GM23248 (cell line): ENCODE measurements at regions not wholly inside any gene's neighbourhood (a gene's known extent, or its start where the extent isn't known, plus 50 kb on each side); places are given as distances from the start of the nearest gene placed in this dataset.
"Not testable (repeated sequence)": the region's sequence is repeated elsewhere in the genome, so short reads cannot be mapped to it uniquely, and the experiment has no call there.

Experiments used
- DNase-seq: peaks from one replicate; pipeline ENCODE4 v3.0.0-alpha.2; 2015
- H2AFZ ChIP-seq: fragments of 200-600 bp; sonication (generic); 2 replicates; pipeline ENCODE4 v1.6.1; 2016; ENCODE audit warnings: antibody characterized with exemption
- H3F3A ChIP-seq: fragments of 200-600 bp; sonication (generic); 2 replicates; pipeline ENCODE4 v1.6.1; 2016; ENCODE audit warnings: mild to moderate bottlenecking, antibody characterized with exemption, mixed run types; ENCODE audit not compliant: insufficient read depth
- H3K27ac ChIP-seq: fragments of 200-600 bp; sonication (generic); 2 replicates; pipeline ENCODE4 v1.5.1; 2016; ENCODE audit warnings: mild to moderate bottlenecking
- H3K27me3 ChIP-seq: fragments of 200-600 bp; sonication (generic); replicated peaks from 2 replicates; pipeline ENCODE4 v1.6.1; 2016; ENCODE audit warnings: mild to moderate bottlenecking; ENCODE audit not compliant: insufficient read depth
- H3K36me3 ChIP-seq: fragments of 200-600 bp; sonication (generic); 2 replicates; pipeline ENCODE4 v1.6.1; 2016; ENCODE audit warnings: low read depth, mild to moderate bottlenecking
- H3K4me1 ChIP-seq: fragments of 200-600 bp; sonication (generic); 2 replicates; pipeline ENCODE4 v1.6.1; 2016; ENCODE audit warnings: mild to moderate bottlenecking; ENCODE audit not compliant: insufficient read depth
- H3K4me2 ChIP-seq: fragments of 200-600 bp; sonication (generic); one replicate; pipeline ENCODE4 v1.6.1; 2016; ENCODE audit warnings: mild to moderate bottlenecking; ENCODE audit not compliant: unreplicated experiment
- H3K4me3 ChIP-seq: fragments of 200-600 bp; sonication (generic); 2 replicates; pipeline ENCODE4 v1.5.1; 2016; ENCODE audit warnings: mild to moderate bottlenecking
- H3K79me2 ChIP-seq: fragments of 200-600 bp; sonication (generic); 2 replicates; pipeline ENCODE4 v1.6.1; 2016; ENCODE audit warnings: mild to moderate bottlenecking; ENCODE audit not compliant: insufficient read depth
- H3K9ac ChIP-seq: fragments of 200-600 bp; sonication (generic); 2 replicates; pipeline ENCODE4 v1.6.1; 2016; ENCODE audit warnings: mild to moderate bottlenecking
- H3K9me2 ChIP-seq: fragments of 200-600 bp; sonication (generic); 2 replicates; pipeline ENCODE4 v1.6.1; 2016; ENCODE audit warnings: mixed run types, mild to moderate bottlenecking, moderate library complexity; ENCODE audit not compliant: insufficient read depth
- H3K9me3 ChIP-seq: fragments of 200-600 bp; sonication (generic); one replicate; pipeline ENCODE4 v1.6.1; 2017; ENCODE audit warnings: low read depth
- H4K20me1 ChIP-seq: fragments of 200-600 bp; sonication (generic); 2 replicates; pipeline ENCODE4 v1.6.0; 2016; ENCODE audit not compliant: insufficient read depth
- EZH2 ChIP-seq: fragments of 200-600 bp; sonication (generic); IDR thresholded peaks from 2 replicates; pipeline ENCODE4 v1.6.1; 2018; ENCODE audit warnings: antibody characterized with exemption, mild to moderate bottlenecking; ENCODE audit not compliant: insufficient read depth, poor library complexity, severe bottlenecking
- EZH2phosphoT487 ChIP-seq: fragments of 200-600 bp; sonication (generic); IDR thresholded peaks from 2 replicates; pipeline ENCODE4 v1.6.1; 2018; ENCODE audit warnings: antibody characterized with exemption, moderate library complexity, mild to moderate bottlenecking, low read depth; ENCODE audit not compliant: insufficient read depth
- WGBS, 2 experiments: methylation state at CpG; one replicate each; pipeline ENCODE4 v1.1.6; 2015 to 2017; ENCODE audit warnings: low lambda C conversion rate in 2 of 2, low coverage in 1 of 2; ENCODE audit errors: missing lambda C conversion rate in 2 of 2; 5-methylcytosine and 5-hydroxymethylcytosine counted together
- in situ Hi-C: fragments of 300-500 bp; cut with MboI; formaldehyde crosslinking; loops from 2 replicates; pipeline ENCODE4 v1.15.0; 2020

- Histone ChIP-seq H3K4me1 (no peaks in the 10 kb centered on the region), H3K4me3 (no peak overlapping the region), H3K79me2 (no peaks in the 10 kb centered on the region), H3K9me3 (no peaks in the 10 kb centered on the region), H3K36me3 (no peaks in the 10 kb centered on the region), H3F3A (no peaks in the 10 kb centered on the region), H3K9me2 (no peaks in the 10 kb centered on the region), H2AFZ (no peak overlapping the region), H3K27me3 (0 out of 2 replicates have a peak, but pooled peaks cover 4% of the 10 kb centered on the region), H3K27ac (no peak overlapping the region), H3K4me2 (no peak overlapping the region), H3K9ac (no peak overlapping the region), H4K20me1 (no peaks in the 10 kb centered on the region)
- in situ Hi-C loops = no loop called here
- no peak for TF ChIP-seq EZH2phosphoT487
- no peak for TF ChIP-seq EZH2
- WGBS, 2 experiments = 55 to 56% methylated on average over 3 of the region's 3 CpGs
- no peak for DNase-seq
Observed at GRCh38 chr7:148515237-148515636, 75.3 kb upstream of the C7orf33 start.

DNA sequence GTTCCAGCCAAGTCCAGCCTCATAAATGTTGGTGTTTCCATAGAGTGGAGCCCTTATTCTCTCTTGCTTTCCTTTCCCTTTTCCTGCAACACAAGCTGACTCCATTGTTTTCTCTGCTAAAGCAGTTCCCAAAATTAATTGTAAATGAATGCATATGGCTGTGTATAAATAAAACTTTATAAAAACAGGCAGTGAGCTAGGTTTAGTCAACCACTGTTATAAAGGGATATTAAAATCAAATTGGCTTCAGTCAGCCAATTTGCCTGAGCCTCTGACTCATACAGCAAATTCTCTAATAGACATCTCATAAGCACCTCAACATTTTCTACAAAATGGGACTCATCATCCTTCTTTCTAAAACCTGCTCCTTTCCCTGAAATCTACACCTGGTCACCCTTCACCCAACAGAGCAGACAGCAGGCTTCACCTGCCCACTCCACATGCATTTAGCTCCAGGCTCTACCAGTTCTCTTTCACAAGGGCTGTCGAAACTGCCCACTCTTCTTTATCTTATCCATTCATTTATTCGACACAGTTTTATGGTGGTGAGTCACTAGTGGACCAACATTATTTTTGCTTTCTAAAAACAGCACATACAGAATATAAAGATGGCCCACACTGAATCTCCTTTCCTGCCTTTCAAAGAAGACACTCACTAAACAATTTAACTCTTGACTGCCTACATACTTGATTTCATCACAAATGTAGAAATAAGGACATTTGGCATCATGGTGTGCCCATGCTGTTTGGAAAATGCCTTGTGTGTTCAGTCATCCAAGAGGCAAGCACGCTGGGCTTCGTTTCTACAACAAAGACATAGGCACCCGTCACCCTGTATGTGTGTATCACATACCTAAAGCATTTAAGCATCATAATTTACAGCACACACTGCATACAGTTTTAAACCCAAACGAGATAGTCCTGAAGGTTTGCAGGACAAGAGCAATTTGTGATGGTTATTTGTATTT is 74.6 kb upstream of the C7orf33 start:
- Histone ChIP-seq H3K4me1 (no peaks in the 10 kb centered on the region), H2AFZ (no peak overlapping the region), H3K9me3 (no peaks in the 10 kb centered on the region), H4K20me1 (no peaks in the 10 kb centered on the region), H3K9me2 (no peaks in the 10 kb centered on the region), H3K4me2 (no peak overlapping the region), H3K79me2 (no peaks in the 10 kb centered on the region), H3K9ac (no peak overlapping the region), H3F3A (no peaks in the 10 kb centered on the region), H3K4me3 (no peak overlapping the region), H3K36me3 (no peaks in the 10 kb centered on the region), H3K27me3 (0 out of 2 replicates have a peak, but pooled peaks cover 4% of the 10 kb centered on the region), H3K27ac (no peak overlapping the region)
- no peak for DNase-seq
- WGBS, 2 experiments = 33 to 39% methylated on average over 6 of the region's 6 CpGs
- in situ Hi-C loops = no loop called here
- TF ChIP-seq EZH2 = no peak
- TF ChIP-seq EZH2phosphoT487 = no peak

DNA sequence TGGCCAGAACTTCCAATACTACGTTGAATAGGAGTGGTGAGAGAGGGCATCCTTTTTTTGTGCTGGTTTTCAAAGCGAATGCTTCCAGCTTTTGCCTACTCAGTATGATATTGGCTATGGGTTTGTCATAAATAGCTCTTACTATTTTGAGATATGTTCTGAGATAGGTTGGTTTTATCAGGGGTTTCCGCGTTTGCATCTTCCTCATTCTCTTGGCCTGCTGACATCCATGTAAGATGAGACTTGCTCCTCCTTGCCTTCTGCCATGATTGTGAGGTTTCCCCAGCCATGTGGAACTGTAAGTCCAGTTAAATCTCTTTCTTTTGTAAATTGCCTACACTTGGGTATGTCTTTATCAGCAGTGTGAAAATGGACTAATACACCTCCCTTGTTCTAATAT is 71.2 kb upstream of the C7orf33 start:
- DNase-seq, H3K9me3 ChIP-seq, H3K79me2 ChIP-seq, H3F3A ChIP-seq, H3K4me3 ChIP-seq, H3K4me2 ChIP-seq, H3K36me3 ChIP-seq, H3K27me3 ChIP-seq, in situ Hi-C loops, H3K4me1 ChIP-seq, H3K9ac ChIP-seq, H3K27ac ChIP-seq, H3K9me2 ChIP-seq, H4K20me1 ChIP-seq, H2AFZ ChIP-seq: not testable (repeated sequence)
- WGBS, 2 experiments = 60% methylated on average over 4 of the region's 4 CpGs

GRCh38 chr7:148521271-148521670 is 69.3 kb upstream of the C7orf33 start:
- Histone ChIP-seq H3K9ac (no peak overlapping the region), H4K20me1 (no peaks in the 10 kb centered on the region), H3K36me3 (no peaks in the 10 kb centered on the region), H2AFZ (no peak overlapping the region), H3K4me2 (no peak overlapping the region), H3K79me2 (no peaks in the 10 kb centered on the region), H3K4me3 (no peak overlapping the region), H3K27ac (no peak overlapping the region), H3F3A (no peaks in the 10 kb centered on the region), H3K9me2 (no peaks in the 10 kb centered on the region), H3K4me1 (no peaks in the 10 kb centered on the region), H3K27me3 (peaks cover 12% of the 10 kb centered on the region; the same call in 1 of the 2 replicates), H3K9me3 (no peaks in the 10 kb centered on the region)
- 41 to 42% methylated on average over 6 to 7 of the region's 7 CpGs for WGBS, 2 experiments
- DNase-seq = no peak
- in situ Hi-C loops = no loop called here
- TF ChIP-seq EZH2 (no peak), EZH2phosphoT487 (no peak)
